ENCODE measurements at regions not wholly inside any gene's neighbourhood (a gene's known extent, or its start where the extent isn't known, plus 50 kb on each side); places are given as distances from the start of the nearest gene placed in this dataset.

DNA sequence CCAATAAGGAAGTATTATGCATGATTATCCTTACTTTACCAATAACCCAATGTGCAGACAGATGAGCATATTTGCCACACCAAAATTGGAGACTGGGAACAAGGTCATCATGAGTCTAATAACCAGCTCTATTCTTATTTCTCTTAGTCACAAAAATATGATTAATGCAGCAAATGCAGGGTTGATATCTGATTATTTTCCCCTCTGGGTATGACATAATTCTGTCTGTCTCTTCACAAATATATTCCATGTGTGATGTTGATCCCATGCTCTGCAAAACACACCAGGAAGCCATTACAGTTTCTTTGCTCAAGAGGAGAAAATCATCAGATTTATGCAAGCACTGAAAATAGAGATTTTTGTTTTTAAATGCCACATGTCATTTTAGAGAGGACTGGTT, 196.5 kb upstream of the DGKB start:
- Histone ChIP-seq H3K36me3 (ENCODE audit: control insufficient read depth in 4 of 4, insufficient read depth in 3 of 4, low read depth in 1 of 4, low read length in 3 of 4) (no peaks in the 10 kb centered on the region), H3K27me3 (ENCODE audit: control insufficient read depth in 4 of 4, insufficient read depth in 4 of 4, low read length in 3 of 4) (no peaks in the 10 kb centered on the region), H3K9ac (ENCODE audit: low read depth in 1 of 2, low read length in 2 of 2) (no peak overlapping the region), H3K27ac (ENCODE audit: low read depth in 1 of 2, low read length in 2 of 2) (no peak overlapping the region), H3K9me3 (ENCODE audit: control insufficient read depth in 4 of 4, low read length in 3 of 4) (no peaks in the 10 kb centered on the region), H3K4me1 (ENCODE audit: control insufficient read depth in 4 of 4, insufficient read depth in 4 of 4, low read length in 3 of 4) (no peaks in the 10 kb centered on the region), H3K4me3 (ENCODE audit: low read depth in 1 of 3, low read length in 3 of 3) (no peak overlapping the region)
- DNase-seq (ENCODE audit: low spot score) = no peak
- TF ChIP-seq RXRA (IDR thresholded peaks at IDR 0.05) (no peak), REST (IDR thresholded peaks at IDR 0.05) (no peak), EGR1 (IDR thresholded peaks at IDR 0.05; ENCODE audit: low read depth in 2 of 2) (no peak), NR2F2 (IDR thresholded peaks at IDR 0.05) (no peak), FOXA1 (IDR thresholded peaks at IDR 0.05) (no peak), MAX (IDR thresholded peaks at IDR 0.05) (no peak), YY1 (IDR thresholded peaks at IDR 0.05) (no peak), SP1 (IDR thresholded peaks at IDR 0.05) (no peak), FOXA2 (IDR thresholded peaks at IDR 0.05) (no peak), GABPA (IDR thresholded peaks at IDR 0.05 in 1 of 2, conservative IDR thresholded peaks at IDR 0.05 in 1 of 2) (no peak), TAF1 (conservative IDR thresholded peaks at IDR 0.05) (no peak), JUND (IDR thresholded peaks at IDR 0.05) (no peak), HNF4A (conservative IDR thresholded peaks at IDR 0.05) (no peak), HNF4G (IDR thresholded peaks at IDR 0.05) (no peak), RAD21 (IDR thresholded peaks at IDR 0.05) (no peak)
- TF ChIP-seq, protein P1, sequence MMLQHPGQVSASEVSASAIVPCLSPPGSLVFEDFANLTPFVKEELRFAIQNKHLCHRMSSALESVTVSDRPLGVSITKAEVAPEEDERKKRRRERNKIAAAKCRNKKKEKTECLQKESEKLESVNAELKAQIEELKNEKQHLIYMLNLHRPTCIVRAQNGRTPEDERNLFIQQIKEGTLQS (IDR thresholded peaks at IDR 0.05) = no peak
- TF ChIP-seq, protein P2, sequence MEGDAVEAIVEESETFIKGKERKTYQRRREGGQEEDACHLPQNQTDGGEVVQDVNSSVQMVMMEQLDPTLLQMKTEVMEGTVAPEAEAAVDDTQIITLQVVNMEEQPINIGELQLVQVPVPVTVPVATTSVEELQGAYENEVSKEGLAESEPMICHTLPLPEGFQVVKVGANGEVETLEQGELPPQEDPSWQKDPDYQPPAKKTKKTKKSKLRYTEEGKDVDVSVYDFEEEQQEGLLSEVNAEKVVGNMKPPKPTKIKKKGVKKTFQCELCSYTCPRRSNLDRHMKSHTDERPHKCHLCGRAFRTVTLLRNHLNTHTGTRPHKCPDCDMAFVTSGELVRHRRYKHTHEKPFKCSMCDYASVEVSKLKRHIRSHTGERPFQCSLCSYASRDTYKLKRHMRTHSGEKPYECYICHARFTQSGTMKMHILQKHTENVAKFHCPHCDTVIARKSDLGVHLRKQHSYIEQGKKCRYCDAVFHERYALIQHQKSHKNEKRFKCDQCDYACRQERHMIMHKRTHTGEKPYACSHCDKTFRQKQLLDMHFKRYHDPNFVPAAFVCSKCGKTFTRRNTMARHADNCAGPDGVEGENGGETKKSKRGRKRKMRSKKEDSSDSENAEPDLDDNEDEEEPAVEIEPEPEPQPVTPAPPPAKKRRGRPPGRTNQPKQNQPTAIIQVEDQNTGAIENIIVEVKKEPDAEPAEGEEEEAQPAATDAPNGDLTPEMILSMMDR (IDR thresholded peaks at IDR 0.05; ENCODE audit: low read depth, low read length, missing input control) = no peak

DNA sequence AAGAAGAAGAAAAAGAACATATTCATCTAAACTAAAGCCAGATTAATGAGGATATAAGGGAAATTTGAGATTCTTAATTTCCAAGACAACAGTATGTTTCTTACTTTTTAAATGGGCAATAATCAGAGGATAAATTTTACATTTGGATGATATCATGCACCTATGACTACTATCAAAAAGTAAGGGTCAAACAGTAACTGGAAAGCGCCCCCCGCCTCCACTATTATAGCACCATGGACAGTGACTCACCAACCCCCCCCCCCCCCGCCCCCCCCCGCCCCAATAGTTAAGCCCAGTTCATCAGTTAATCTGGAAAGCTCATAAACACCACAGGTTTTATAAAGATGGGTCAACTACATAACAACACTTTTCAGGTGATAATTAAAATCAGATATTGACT, 194.3 kb upstream of the DGKB start:
- no peak overlapping the region for H3K27ac ChIP-seq (ENCODE audit: low read depth in 1 of 2, low read length in 2 of 2)
- no peaks in the 10 kb centered on the region for H3K27me3 ChIP-seq (ENCODE audit: control insufficient read depth in 4 of 4, insufficient read depth in 4 of 4, low read length in 3 of 4)
- no peak for TF ChIP-seq EGR1 (IDR thresholded peaks at IDR 0.05; ENCODE audit: low read depth in 2 of 2)
- no peak for TF ChIP-seq HNF4A (conservative IDR thresholded peaks at IDR 0.05)
- TF ChIP-seq FOXA1 (IDR thresholded peaks at IDR 0.05) = no peak
- no peak for TF ChIP-seq YY1 (IDR thresholded peaks at IDR 0.05)
- TF ChIP-seq, protein P2 (IDR thresholded peaks at IDR 0.05; ENCODE audit: low read depth, low read length, missing input control) = no peak
- no peak for TF ChIP-seq NR2F2 (IDR thresholded peaks at IDR 0.05)
- no peak overlapping the region for H3K4me3 ChIP-seq (ENCODE audit: low read depth in 1 of 3, low read length in 3 of 3)
- no peak for DNase-seq (ENCODE audit: low spot score)
- no peaks in the 10 kb centered on the region for H3K9me3 ChIP-seq (ENCODE audit: control insufficient read depth in 4 of 4, low read length in 3 of 4)
- no peak overlapping the region for H3K9ac ChIP-seq (ENCODE audit: low read depth in 1 of 2, low read length in 2 of 2)
- no peaks in the 10 kb centered on the region for H3K4me1 ChIP-seq (ENCODE audit: control insufficient read depth in 4 of 4, insufficient read depth in 4 of 4, low read length in 3 of 4)
- 67% methylated on average over 4 of the region's 4 CpGs for WGBS
- H3K36me3 ChIP-seq (ENCODE audit: control insufficient read depth in 4 of 4, insufficient read depth in 3 of 4, low read depth in 1 of 4, low read length in 3 of 4) = no peaks in the 10 kb centered on the region
